ENCODE measurements at regions not wholly inside any gene's neighbourhood (a gene's known extent, or its start where the extent isn't known, plus 50 kb on each side); places are given as distances from the start of the nearest gene placed in this dataset.
"Not testable (repeated sequence)": the region's sequence is repeated elsewhere in the genome, so short reads cannot be mapped to it uniquely, and the experiment has no call there.

- peak; percentile 14 for TF ChIP-seq CTCF (conservative IDR thresholded peaks at IDR 0.05; ENCODE audit: low read depth, low read length)
- peak; percentile 7 for DNase-seq (ENCODE audit: low read depth)
- H3K4me3 ChIP-seq (ENCODE audit: low read depth, low read length) = no peak overlapping the region
Observed at GRCh38 chr21:18722193-18722592, 318.6 kb upstream of the TMPRSS15 start.

DNA sequence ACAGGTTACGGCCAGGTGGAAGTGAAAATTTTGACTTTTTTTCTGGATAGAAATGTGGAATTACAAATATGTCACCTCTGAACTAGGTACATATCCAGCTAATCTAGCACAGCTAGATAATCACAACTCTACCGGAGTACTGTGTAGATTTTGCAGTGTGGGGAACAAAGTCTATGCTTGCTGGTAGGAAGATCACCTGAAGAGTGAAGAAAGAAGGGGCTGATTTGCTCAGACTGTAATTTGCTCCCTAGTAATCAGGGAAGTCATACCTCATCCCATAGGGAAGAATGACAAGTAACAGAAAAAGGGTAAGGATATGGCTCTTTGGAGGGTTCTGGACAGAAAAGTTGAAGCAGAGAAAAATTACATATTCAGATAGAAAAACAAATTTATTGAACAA lies 319.6 kb upstream of the TMPRSS15 start:
- no peak overlapping the region for H3K4me3 ChIP-seq (ENCODE audit: low read depth, low read length)
- no peak for DNase-seq (ENCODE audit: low read depth)
- TF ChIP-seq CTCF (conservative IDR thresholded peaks at IDR 0.05; ENCODE audit: low read depth, low read length) = no peak

DNA sequence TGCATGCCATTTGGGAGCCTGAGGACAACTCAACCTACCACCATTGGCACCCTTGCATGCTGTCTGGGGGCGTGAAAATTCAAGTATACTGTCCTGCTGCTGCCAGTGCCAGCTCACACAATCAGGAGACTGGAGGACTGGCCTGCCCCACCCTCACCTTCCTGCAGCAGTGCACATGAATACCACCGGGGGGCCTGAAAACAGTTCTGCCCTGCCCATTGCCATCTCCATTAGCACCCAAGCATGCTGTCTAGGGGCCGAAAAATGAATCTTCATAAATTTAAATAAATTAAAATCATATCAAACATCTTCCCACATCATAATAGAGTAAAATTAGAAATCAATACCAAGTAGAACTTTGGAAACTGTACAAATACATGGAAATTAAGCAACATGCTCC lies 322.1 kb upstream of the TMPRSS15 start:
- H3K4me3 ChIP-seq (ENCODE audit: low read depth, low read length) = no peak overlapping the region
- no peak for TF ChIP-seq CTCF (conservative IDR thresholded peaks at IDR 0.05; ENCODE audit: low read depth, low read length)
- no peak for DNase-seq (ENCODE audit: low read depth)

GRCh38 chr21:18741954-18742353 lies 338.4 kb upstream of the TMPRSS15 start:
- no peak for TF ChIP-seq CTCF (conservative IDR thresholded peaks at IDR 0.05; ENCODE audit: low read depth, low read length)
- H3K4me3 ChIP-seq (ENCODE audit: low read depth, low read length) = no peak overlapping the region
- DNase-seq (ENCODE audit: low read depth) = no peak

DNA sequence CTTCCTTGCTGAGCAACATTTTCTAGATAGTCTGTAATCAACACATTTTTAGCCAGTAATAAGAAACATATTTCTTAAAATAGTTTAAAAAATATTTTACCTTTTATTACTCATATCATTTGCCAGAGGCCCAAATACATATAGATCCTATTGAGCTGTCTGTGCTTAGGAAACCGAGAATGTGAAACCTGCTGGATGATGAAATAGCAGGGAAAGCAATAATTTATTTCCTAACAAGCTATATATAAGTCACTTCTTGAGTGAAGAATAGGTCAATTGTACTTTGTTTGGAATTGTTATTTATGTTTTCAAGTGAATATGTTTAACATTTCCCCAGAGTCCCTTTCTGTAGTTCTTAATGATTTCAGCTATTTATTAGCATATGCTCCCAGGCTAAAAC lies 339.9 kb upstream of the TMPRSS15 start:
- peak; percentile 5 for DNase-seq (ENCODE audit: low read depth)
- no peak for TF ChIP-seq CTCF (conservative IDR thresholded peaks at IDR 0.05; ENCODE audit: low read depth, low read length)
- H3K4me3 ChIP-seq (ENCODE audit: low read depth, low read length) = no peak overlapping the region

- H3K4me3 ChIP-seq (ENCODE audit: low read depth, low read length) = no peak overlapping the region
- no peak for DNase-seq (ENCODE audit: low read depth)
- no peak for TF ChIP-seq CTCF (conservative IDR thresholded peaks at IDR 0.05; ENCODE audit: low read depth, low read length)
Observed at GRCh38 chr21:18744840-18745239, 341.3 kb upstream of the TMPRSS15 start.

- not testable (repeated sequence) for H3K4me3 ChIP-seq (ENCODE audit: low read depth, low read length)
Observed at GRCh38 chr21:18752894-18753293, 349.3 kb upstream of the TMPRSS15 start.

GRCh38 chr21:18756272-18756671 lies 352.7 kb upstream of the TMPRSS15 start:
- not testable (repeated sequence) for DNase-seq (ENCODE audit: low read depth)

More at GRCh38 chr21:18752894-18753293, 349.3 kb upstream of the TMPRSS15 start:
- not testable (repeated sequence) for DNase-seq (ENCODE audit: low read depth)

More at GRCh38 chr21:18756272-18756671, 352.7 kb upstream of the TMPRSS15 start:
- not testable (repeated sequence) for H3K4me3 ChIP-seq (ENCODE audit: low read depth, low read length)
